WTC11 (cell line): ENCODE measurements at regions not wholly inside any gene's neighbourhood (a gene's known extent, or its start where the extent isn't known, plus 50 kb on each side); places are given as distances from the start of the nearest gene placed in this dataset.

Experiments used
- ATAC-seq: fragments of 200-7000 bp; cut with Tn5 transposase; 2 replicates; pipeline ENCODE4 v1.10.0; 2021; ENCODE audit warnings: mild to moderate bottlenecking, moderate library complexity
- CTCF ChIA-PET: fragments of 300-600 bp; sonication (Branson Sonifier 250); formaldehyde crosslinking; loops from one replicate; lab custom pipeline; 2021; ENCODE audit warnings: antibody characterized with exemption; lab: Charles Lee
- POLR2A ChIA-PET: fragments of 350-600 bp; sonication (Branson Sonifier 250); formaldehyde crosslinking; loops from one replicate; lab custom pipeline; 2021; ENCODE audit warnings: antibody characterized with exemption; lab: Charles Lee
- DNase-seq: peaks from one replicate; pipeline ENCODE4 v3.0.0; 2021; ENCODE audit warnings: low spot score
- H3K27ac Mint-ChIP-seq: 2 replicates; pipeline ENCODE4 v1.8.0; 2021; ENCODE audit warnings: mixed read lengths
- H3K27me3 Mint-ChIP-seq: 2 replicates; pipeline ENCODE4 v1.8.0; 2021; ENCODE audit warnings: low read depth, mild to moderate bottlenecking, moderate library complexity, mixed read lengths
- H3K36me3 Mint-ChIP-seq: 2 replicates; pipeline ENCODE4 v1.8.0; 2021; ENCODE audit warnings: mixed read lengths
- H3K4me1 Mint-ChIP-seq: 2 replicates; pipeline ENCODE4 v1.8.0; 2022; ENCODE audit warnings: mixed read lengths
- H3K4me3 Mint-ChIP-seq: 2 replicates; pipeline ENCODE4 v1.8.0; 2021; ENCODE audit warnings: mild to moderate bottlenecking, moderate library complexity, mixed read lengths
- H3K9me3 Mint-ChIP-seq: 2 replicates; pipeline ENCODE4 v1.8.0; 2021; ENCODE audit warnings: mixed read lengths
- FOXK1 ChIP-seq: sonication (generic); formaldehyde crosslinking; IDR thresholded peaks from 2 replicates; pipeline ENCODE4 v1.8.0; 2022; ENCODE audit warnings: mild to moderate bottlenecking, moderate library complexity, missing genetic modification reagents
- JAZF1 ChIP-seq: fragments of 250-450 bp; sonication (Bioruptor Pico); IDR thresholded peaks from 2 replicates; pipeline ENCODE4 v1.9.0; 2021; ENCODE audit warnings: moderate library complexity, mild to moderate bottlenecking, inconsistent platforms
- MXD4 ChIP-seq: fragments of 250-450 bp; sonication (Bioruptor Pico); IDR thresholded peaks from 2 replicates; pipeline ENCODE4 v1.8.0; 2021; ENCODE audit warnings: mild to moderate bottlenecking, moderate library complexity, borderline replicate concordance
- RELA ChIP-seq: sonication (generic); formaldehyde crosslinking; IDR thresholded peaks from 2 replicates; pipeline ENCODE4 v1.8.1; 2022; ENCODE audit warnings: missing genetic modification reagents, mild to moderate bottlenecking, borderline replicate concordance
- RORB ChIP-seq: fragments of 250-450 bp; sonication (Bioruptor Pico); IDR thresholded peaks from 2 replicates; pipeline ENCODE4 v1.9.0; 2021; ENCODE audit warnings: mild to moderate bottlenecking
- SOX15 ChIP-seq: fragments of 250-450 bp; sonication (Bioruptor Pico); IDR thresholded peaks from 2 replicates; pipeline ENCODE4 v1.9.0; 2021; ENCODE audit warnings: mild to moderate bottlenecking
- TEAD1 ChIP-seq: sonication (generic); formaldehyde crosslinking; IDR thresholded peaks from 2 replicates; pipeline ENCODE4 v1.8.0; 2022; ENCODE audit warnings: mild to moderate bottlenecking, missing genetic modification reagents
- ZNF219 ChIP-seq: sonication (generic); formaldehyde crosslinking; IDR thresholded peaks from 2 replicates; pipeline ENCODE4 v1.8.0; 2023; ENCODE audit warnings: missing genetic modification reagents, mild to moderate bottlenecking, borderline replicate concordance
- ZNF317 ChIP-seq: sonication (generic); formaldehyde crosslinking; IDR thresholded peaks from 2 replicates; pipeline ENCODE4 v1.8.1; 2023; ENCODE audit warnings: low read depth, mild to moderate bottlenecking, moderate library complexity, missing genetic modification reagents, borderline replicate concordance
- TF ChIP-seq, protein P1 (sequence below): sonication (generic); formaldehyde crosslinking; IDR thresholded peaks from 2 replicates; pipeline ENCODE4 v1.8.0; 2022; ENCODE audit warnings: missing genetic modification reagents
- TF ChIP-seq, protein P2 (sequence below): sonication (generic); formaldehyde crosslinking; IDR thresholded peaks from 2 replicates; pipeline ENCODE4 v1.8.0; 2022; ENCODE audit warnings: mild to moderate bottlenecking, missing genetic modification reagents
- TF ChIP-seq, protein P3 (sequence below): fragments of 250-450 bp; sonication (Bioruptor Pico); conservative IDR thresholded peaks from 2 replicates; pipeline ENCODE4 v1.9.0; 2021; ENCODE audit warnings: mild to moderate bottlenecking
- TF ChIP-seq, protein P4 (sequence below): sonication (generic); formaldehyde crosslinking; IDR thresholded peaks from 2 replicates; pipeline ENCODE4 v1.8.1; 2023; ENCODE audit warnings: mild to moderate bottlenecking, missing genetic modification reagents
- TF ChIP-seq, protein P5 (sequence below): fragments of 250-450 bp; sonication (Bioruptor Pico); IDR thresholded peaks from 2 replicates; pipeline ENCODE4 v1.8.0; 2021; ENCODE audit warnings: mild to moderate bottlenecking
- TF ChIP-seq, protein P6 (sequence below): fragments of 250-450 bp; sonication (Bioruptor Pico); IDR thresholded peaks from 2 replicates; pipeline ENCODE4 v1.9.0; 2021; ENCODE audit warnings: mild to moderate bottlenecking, borderline replicate concordance
- TF ChIP-seq, protein P7 (sequence below): sonication (generic); formaldehyde crosslinking; IDR thresholded peaks from 2 replicates; pipeline ENCODE4 v1.8.0; 2023; ENCODE audit warnings: mild to moderate bottlenecking, missing genetic modification reagents

DNA sequence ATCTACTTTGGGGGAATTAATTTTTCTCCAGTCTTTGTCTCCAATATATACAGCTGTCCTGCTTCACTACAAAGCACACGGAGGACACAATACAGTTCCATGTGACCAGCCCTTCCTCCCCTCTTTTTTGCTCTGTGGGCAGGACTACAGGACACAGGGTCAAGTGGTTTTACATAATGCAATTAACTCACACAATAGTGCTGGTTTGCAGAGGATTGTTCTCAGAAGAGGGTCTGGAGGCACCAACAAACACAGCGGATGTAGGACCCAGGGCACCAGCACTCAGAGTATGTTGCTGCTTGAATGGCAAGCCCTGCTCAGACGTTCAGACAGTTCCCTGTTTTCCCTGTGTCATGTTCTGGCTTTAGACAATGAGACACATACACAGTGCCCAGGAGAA lies 52.0 kb upstream of the NPTX2 start:
- peaks cover 13% of the 10 kb centered on the region for H3K36me3 Mint-ChIP-seq
- TF ChIP-seq, protein P1, sequence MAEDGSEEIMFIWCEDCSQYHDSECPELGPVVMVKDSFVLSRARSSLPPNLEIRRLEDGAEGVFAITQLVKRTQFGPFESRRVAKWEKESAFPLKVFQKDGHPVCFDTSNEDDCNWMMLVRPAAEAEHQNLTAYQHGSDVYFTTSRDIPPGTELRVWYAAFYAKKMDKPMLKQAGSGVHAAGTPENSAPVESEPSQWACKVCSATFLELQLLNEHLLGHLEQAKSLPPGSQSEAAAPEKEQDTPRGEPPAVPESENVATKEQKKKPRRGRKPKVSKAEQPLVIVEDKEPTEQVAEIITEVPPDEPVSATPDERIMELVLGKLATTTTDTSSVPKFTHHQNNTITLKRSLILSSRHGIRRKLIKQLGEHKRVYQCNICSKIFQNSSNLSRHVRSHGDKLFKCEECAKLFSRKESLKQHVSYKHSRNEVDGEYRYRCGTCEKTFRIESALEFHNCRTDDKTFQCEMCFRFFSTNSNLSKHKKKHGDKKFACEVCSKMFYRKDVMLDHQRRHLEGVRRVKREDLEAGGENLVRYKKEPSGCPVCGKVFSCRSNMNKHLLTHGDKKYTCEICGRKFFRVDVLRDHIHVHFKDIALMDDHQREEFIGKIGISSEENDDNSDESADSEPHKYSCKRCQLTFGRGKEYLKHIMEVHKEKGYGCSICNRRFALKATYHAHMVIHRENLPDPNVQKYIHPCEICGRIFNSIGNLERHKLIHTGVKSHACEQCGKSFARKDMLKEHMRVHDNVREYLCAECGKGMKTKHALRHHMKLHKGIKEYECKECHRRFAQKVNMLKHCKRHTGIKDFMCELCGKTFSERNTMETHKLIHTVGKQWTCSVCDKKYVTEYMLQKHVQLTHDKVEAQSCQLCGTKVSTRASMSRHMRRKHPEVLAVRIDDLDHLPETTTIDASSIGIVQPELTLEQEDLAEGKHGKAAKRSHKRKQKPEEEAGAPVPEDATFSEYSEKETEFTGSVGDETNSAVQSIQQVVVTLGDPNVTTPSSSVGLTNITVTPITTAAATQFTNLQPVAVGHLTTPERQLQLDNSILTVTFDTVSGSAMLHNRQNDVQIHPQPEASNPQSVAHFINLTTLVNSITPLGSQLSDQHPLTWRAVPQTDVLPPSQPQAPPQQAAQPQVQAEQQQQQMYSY (CRISPR knock-in tag) = no peak
- no peak for TF ChIP-seq MXD4 (CRISPR knock-in tag)
- no peak for TF ChIP-seq ZNF317 (CRISPR knock-in tag)
- TF ChIP-seq, protein P2, sequence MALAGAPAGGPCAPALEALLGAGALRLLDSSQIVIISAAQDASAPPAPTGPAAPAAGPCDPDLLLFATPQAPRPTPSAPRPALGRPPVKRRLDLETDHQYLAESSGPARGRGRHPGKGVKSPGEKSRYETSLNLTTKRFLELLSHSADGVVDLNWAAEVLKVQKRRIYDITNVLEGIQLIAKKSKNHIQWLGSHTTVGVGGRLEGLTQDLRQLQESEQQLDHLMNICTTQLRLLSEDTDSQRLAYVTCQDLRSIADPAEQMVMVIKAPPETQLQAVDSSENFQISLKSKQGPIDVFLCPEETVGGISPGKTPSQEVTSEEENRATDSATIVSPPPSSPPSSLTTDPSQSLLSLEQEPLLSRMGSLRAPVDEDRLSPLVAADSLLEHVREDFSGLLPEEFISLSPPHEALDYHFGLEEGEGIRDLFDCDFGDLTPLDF (CRISPR knock-in tag) = no peak
- TF ChIP-seq, all 79 proteins: peak for 0
- H3K4me3 Mint-ChIP-seq = no peak overlapping the region
- ChIA-PET CTCF (no interaction called here), POLR2A (no interaction called here)
- H3K27ac Mint-ChIP-seq = no peak overlapping the region
- H3K4me1 Mint-ChIP-seq = peaks cover 5% of the 10 kb centered on the region; the same call in 1 of the 2 replicates
- peaks cover 15% of the 10 kb centered on the region for H3K27me3 Mint-ChIP-seq
- no peak for DNase-seq
- peaks cover 45% of the 10 kb centered on the region for H3K9me3 Mint-ChIP-seq
- ATAC-seq = no peak

DNA sequence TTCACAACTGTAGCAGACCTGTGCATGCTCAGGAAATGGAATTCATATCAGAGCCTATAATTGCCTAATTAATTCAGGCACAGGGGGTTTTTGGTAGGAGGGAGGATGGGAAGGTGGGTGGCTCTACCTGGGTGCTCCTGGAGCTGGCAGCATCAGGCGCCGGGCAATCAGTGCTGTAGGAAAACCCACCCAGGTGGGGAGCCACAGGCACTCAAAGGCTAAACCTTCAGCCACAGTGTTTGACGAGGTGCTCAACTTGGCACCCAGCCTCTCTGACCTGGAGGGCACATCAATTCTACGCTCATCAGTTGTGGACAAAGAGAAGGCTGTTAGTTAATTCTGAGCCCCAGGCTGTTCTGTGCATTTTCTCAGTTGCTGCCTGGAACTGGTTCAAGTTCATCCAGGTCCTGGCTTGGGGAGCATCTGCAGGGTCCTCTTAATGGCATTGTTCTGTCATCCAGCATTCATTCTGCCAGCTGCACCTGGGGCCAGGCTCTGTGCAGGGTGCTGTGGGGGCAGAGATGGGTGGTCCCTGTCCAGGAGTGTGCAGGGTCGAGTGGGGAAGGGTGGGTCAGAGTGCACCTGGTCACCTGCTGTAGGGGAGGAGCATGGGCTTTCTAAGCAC lies 54.1 kb upstream of the NPTX2 start:
- ATAC-seq (no peak), DNase-seq (no peak)
- POLR2A ChIA-PET = no interaction called here
- CTCF ChIA-PET = no interaction called here
- peaks cover 53% of the 10 kb centered on the region for H3K9me3 Mint-ChIP-seq
- no peaks in the 10 kb centered on the region for H3K4me1 Mint-ChIP-seq
- H3K4me3 Mint-ChIP-seq = no peak overlapping the region
- H3K27ac Mint-ChIP-seq = no peak overlapping the region
- peaks cover 20% of the 10 kb centered on the region for H3K36me3 Mint-ChIP-seq
- peaks cover 18% of the 10 kb centered on the region for H3K27me3 Mint-ChIP-seq
- TF ChIP-seq RELA (no peak), SOX15 (no peak), JAZF1 (CRISPR knock-in tag) (no peak), TEAD1 (CRISPR knock-in tag) (no peak), FOXK1 (CRISPR knock-in tag) (no peak), RORB (CRISPR knock-in tag) (no peak), ZNF219 (no peak)
- TF ChIP-seq, protein P3, sequence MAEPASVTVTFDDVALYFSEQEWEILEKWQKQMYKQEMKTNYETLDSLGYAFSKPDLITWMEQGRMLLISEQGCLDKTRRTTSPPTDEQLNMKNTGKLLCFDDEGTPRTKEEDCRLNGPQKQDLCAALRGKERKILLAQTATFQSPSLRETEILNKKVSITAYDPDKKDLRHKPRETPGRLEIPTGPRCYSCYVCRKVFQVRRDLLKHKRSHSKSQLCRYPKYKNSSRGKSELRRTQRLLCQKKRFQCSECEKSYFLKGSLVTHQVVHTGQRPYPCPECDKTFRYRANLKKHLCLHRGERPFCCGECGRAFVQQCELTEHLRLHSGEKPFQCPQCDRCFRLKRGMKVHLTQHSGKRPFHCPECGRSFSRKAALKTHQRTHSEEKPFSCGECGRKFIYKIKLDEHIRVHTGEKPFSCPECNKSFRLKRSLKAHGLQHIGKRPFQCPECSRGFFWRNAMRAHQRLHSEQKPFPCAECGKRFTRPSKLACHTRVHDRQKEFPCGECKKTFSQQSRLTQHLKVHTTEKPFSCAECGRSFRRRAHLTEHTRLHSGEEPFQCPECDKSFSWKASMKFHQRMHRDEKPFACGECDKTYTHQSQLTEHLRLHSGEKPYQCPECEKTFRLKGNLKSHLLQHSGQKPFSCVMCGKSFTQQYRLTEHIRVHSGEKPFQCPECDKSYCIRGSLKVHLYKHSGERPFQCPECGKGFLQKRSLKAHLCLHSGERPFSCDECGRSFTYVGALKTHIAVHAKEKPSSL (CRISPR knock-in tag) = no peak
- TF ChIP-seq, protein P4, sequence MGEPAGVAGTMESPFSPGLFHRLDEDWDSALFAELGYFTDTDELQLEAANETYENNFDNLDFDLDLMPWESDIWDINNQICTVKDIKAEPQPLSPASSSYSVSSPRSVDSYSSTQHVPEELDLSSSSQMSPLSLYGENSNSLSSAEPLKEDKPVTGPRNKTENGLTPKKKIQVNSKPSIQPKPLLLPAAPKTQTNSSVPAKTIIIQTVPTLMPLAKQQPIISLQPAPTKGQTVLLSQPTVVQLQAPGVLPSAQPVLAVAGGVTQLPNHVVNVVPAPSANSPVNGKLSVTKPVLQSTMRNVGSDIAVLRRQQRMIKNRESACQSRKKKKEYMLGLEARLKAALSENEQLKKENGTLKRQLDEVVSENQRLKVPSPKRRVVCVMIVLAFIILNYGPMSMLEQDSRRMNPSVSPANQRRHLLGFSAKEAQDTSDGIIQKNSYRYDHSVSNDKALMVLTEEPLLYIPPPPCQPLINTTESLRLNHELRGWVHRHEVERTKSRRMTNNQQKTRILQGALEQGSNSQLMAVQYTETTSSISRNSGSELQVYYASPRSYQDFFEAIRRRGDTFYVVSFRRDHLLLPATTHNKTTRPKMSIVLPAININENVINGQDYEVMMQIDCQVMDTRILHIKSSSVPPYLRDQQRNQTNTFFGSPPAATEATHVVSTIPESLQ (CRISPR knock-in tag) = no peak
- TF ChIP-seq, protein P5, sequence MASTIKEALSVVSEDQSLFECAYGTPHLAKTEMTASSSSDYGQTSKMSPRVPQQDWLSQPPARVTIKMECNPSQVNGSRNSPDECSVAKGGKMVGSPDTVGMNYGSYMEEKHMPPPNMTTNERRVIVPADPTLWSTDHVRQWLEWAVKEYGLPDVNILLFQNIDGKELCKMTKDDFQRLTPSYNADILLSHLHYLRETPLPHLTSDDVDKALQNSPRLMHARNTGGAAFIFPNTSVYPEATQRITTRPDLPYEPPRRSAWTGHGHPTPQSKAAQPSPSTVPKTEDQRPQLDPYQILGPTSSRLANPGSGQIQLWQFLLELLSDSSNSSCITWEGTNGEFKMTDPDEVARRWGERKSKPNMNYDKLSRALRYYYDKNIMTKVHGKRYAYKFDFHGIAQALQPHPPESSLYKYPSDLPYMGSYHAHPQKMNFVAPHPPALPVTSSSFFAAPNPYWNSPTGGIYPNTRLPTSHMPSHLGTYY (CRISPR knock-in tag) = no peak
- TF ChIP-seq, protein P6, sequence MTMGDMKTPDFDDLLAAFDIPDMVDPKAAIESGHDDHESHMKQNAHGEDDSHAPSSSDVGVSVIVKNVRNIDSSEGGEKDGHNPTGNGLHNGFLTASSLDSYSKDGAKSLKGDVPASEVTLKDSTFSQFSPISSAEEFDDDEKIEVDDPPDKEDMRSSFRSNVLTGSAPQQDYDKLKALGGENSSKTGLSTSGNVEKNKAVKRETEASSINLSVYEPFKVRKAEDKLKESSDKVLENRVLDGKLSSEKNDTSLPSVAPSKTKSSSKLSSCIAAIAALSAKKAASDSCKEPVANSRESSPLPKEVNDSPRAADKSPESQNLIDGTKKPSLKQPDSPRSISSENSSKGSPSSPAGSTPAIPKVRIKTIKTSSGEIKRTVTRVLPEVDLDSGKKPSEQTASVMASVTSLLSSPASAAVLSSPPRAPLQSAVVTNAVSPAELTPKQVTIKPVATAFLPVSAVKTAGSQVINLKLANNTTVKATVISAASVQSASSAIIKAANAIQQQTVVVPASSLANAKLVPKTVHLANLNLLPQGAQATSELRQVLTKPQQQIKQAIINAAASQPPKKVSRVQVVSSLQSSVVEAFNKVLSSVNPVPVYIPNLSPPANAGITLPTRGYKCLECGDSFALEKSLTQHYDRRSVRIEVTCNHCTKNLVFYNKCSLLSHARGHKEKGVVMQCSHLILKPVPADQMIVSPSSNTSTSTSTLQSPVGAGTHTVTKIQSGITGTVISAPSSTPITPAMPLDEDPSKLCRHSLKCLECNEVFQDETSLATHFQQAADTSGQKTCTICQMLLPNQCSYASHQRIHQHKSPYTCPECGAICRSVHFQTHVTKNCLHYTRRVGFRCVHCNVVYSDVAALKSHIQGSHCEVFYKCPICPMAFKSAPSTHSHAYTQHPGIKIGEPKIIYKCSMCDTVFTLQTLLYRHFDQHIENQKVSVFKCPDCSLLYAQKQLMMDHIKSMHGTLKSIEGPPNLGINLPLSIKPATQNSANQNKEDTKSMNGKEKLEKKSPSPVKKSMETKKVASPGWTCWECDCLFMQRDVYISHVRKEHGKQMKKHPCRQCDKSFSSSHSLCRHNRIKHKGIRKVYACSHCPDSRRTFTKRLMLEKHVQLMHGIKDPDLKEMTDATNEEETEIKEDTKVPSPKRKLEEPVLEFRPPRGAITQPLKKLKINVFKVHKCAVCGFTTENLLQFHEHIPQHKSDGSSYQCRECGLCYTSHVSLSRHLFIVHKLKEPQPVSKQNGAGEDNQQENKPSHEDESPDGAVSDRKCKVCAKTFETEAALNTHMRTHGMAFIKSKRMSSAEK = no peak
- TF ChIP-seq, protein P7, sequence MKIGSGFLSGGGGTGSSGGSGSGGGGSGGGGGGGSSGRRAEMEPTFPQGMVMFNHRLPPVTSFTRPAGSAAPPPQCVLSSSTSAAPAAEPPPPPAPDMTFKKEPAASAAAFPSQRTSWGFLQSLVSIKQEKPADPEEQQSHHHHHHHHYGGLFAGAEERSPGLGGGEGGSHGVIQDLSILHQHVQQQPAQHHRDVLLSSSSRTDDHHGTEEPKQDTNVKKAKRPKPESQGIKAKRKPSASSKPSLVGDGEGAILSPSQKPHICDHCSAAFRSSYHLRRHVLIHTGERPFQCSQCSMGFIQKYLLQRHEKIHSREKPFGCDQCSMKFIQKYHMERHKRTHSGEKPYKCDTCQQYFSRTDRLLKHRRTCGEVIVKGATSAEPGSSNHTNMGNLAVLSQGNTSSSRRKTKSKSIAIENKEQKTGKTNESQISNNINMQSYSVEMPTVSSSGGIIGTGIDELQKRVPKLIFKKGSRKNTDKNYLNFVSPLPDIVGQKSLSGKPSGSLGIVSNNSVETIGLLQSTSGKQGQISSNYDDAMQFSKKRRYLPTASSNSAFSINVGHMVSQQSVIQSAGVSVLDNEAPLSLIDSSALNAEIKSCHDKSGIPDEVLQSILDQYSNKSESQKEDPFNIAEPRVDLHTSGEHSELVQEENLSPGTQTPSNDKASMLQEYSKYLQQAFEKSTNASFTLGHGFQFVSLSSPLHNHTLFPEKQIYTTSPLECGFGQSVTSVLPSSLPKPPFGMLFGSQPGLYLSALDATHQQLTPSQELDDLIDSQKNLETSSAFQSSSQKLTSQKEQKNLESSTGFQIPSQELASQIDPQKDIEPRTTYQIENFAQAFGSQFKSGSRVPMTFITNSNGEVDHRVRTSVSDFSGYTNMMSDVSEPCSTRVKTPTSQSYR = no peak
